HG02938 (cell line): ENCODE measurements at regions not wholly inside any gene's neighbourhood (a gene's known extent, or its start where the extent isn't known, plus 50 kb on each side); places are given as distances from the start of the nearest gene placed in this dataset.
"Not testable (repeated sequence)": the region's sequence is repeated elsewhere in the genome, so short reads cannot be mapped to it uniquely, and the experiment has no call there.

Source experiments
- ATAC-seq: cut with Tn5 transposase; IDR thresholded peaks from one replicate; pipeline ENCODE4 v1.9.1; 2021; ENCODE audit warnings: mild to moderate bottlenecking, moderate library complexity; ENCODE audit not compliant: unreplicated experiment

GRCh38 chr2:57139179-57139578 is 907.4 kb upstream of the VRK2 start:
- no peak for ATAC-seq

GRCh38 chr2:57141269-57141668 is 905.3 kb upstream of the VRK2 start:
- ATAC-seq, result no peak

- no peak for ATAC-seq
Measured at GRCh38 chr2:57146951-57147350, 899.7 kb upstream of the VRK2 start.

GRCh38 chr2:57156231-57156924 is 890.2 kb upstream of the VRK2 start:
- ATAC-seq, result no peak

- ATAC-seq, result no peak
Measured at GRCh38 chr2:57160976-57161375, 885.6 kb upstream of the VRK2 start.

- no peak for ATAC-seq
Measured at GRCh38 chr2:57177176-57177575, 869.4 kb upstream of the VRK2 start.

GRCh38 chr2:57180042-57180567 is 866.5 kb upstream of the VRK2 start:
- no peak for ATAC-seq

- no peak for ATAC-seq
Measured at GRCh38 chr2:57180678-57181077, 865.9 kb upstream of the VRK2 start.

- no peak for ATAC-seq
Measured at GRCh38 chr2:57181315-57182038, 865.1 kb upstream of the VRK2 start.

GRCh38 chr2:57182916-57183315 is 863.7 kb upstream of the VRK2 start:
- ATAC-seq, result no peak

GRCh38 chr2:57185568-57185967 is 861.0 kb upstream of the VRK2 start:
- ATAC-seq, result no peak

GRCh38 chr2:57190007-57190406 is 856.6 kb upstream of the VRK2 start:
- no peak for ATAC-seq

GRCh38 chr2:57199663-57200062 is 846.9 kb upstream of the VRK2 start:
- no peak for ATAC-seq

GRCh38 chr2:57204364-57204763 is 842.2 kb upstream of the VRK2 start:
- no peak for ATAC-seq

- ATAC-seq, result no peak
Measured at GRCh38 chr2:57205241-57205640, 841.4 kb upstream of the VRK2 start.

- ATAC-seq, result no peak
Measured at GRCh38 chr2:57207191-57207590, 839.4 kb upstream of the VRK2 start.

GRCh38 chr2:57209799-57210198 is 836.8 kb upstream of the VRK2 start:
- ATAC-seq, result no peak

- no peak for ATAC-seq
Measured at GRCh38 chr2:57210855-57211254, 835.8 kb upstream of the VRK2 start.

GRCh38 chr2:57217013-57217412 is 829.6 kb upstream of the VRK2 start:
- ATAC-seq, result no peak

GRCh38 chr2:57218206-57218605 is 828.4 kb upstream of the VRK2 start:
- ATAC-seq, result no peak

- ATAC-seq, result not testable (repeated sequence)
Measured at GRCh38 chr2:57229706-57230105, 816.9 kb upstream of the VRK2 start.

- ATAC-seq, result not testable (repeated sequence)
Measured at GRCh38 chr2:57232341-57232740, 814.3 kb upstream of the VRK2 start.
